Retinal pigment epithelial cell (primary cell): ENCODE measurements at regions not wholly inside any gene's neighbourhood (a gene's known extent, or its start where the extent isn't known, plus 50 kb on each side); places are given as distances from the start of the nearest gene placed in this dataset.

Experiments
- DNase-seq: peaks from one replicate; pipeline ENCODE4 v3.0.0-alpha.2; 2010; ENCODE audit warnings: low read depth
- H3K4me3 ChIP-seq: 2 replicates; pipeline ENCODE4 v1.5.1; 2011; ENCODE audit warnings: mild to moderate bottlenecking, low read length, control low read depth, moderate library complexity
- CTCF ChIP-seq: conservative IDR thresholded peaks from 2 replicates; pipeline ENCODE4 v1.5.1; 2011; ENCODE audit warnings: low read depth, low read length, control low read depth, inconsistent platforms

GRCh38 chr4:20454515-20454914 lies 202.8 kb downstream of the SLIT2 start:
- no peak for DNase-seq
- TF ChIP-seq CTCF: no peak
- no peak overlapping the region for H3K4me3 ChIP-seq

- DNase-seq: no peak
- TF ChIP-seq CTCF: no peak
- no peak overlapping the region for H3K4me3 ChIP-seq
Measured at GRCh38 chr4:20456407-20456806, 204.7 kb downstream of the SLIT2 start.

- no peak for TF ChIP-seq CTCF
- no peak for DNase-seq
- no peak overlapping the region for H3K4me3 ChIP-seq
Measured at GRCh38 chr4:20462426-20463175, 210.9 kb downstream of the SLIT2 start.

GRCh38 chr4:20463176-20463430 lies 211.4 kb downstream of the SLIT2 start:
- no peak overlapping the region for H3K4me3 ChIP-seq
- no peak for TF ChIP-seq CTCF
- DNase-seq: no peak

GRCh38 chr4:20464381-20464780 lies 212.7 kb downstream of the SLIT2 start:
- no peak overlapping the region for H3K4me3 ChIP-seq
- no peak for DNase-seq
- no peak for TF ChIP-seq CTCF

- no peak overlapping the region for H3K4me3 ChIP-seq
- TF ChIP-seq CTCF: no peak
- no peak for DNase-seq
Measured at GRCh38 chr4:20474119-20474518, 222.4 kb downstream of the SLIT2 start.

- no peak for DNase-seq
- H3K4me3 ChIP-seq: no peak overlapping the region
- TF ChIP-seq CTCF: no peak
Measured at GRCh38 chr4:20478412-20478811, 221.8 kb upstream of the PACRGL start.
